ENCODE measurements at regions not wholly inside any gene's neighbourhood (a gene's known extent, or its start where the extent isn't known, plus 50 kb on each side); places are given as distances from the start of the nearest gene placed in this dataset.
"Not testable (repeated sequence)": the region's sequence is repeated elsewhere in the genome, so short reads cannot be mapped to it uniquely, and the experiment has no call there.

- POLR2A ChIA-PET: no interaction called here
- dilution Hi-C loops (cut with MboI; ENCODE audit: extremely low pct_ligation_motif_present, low sequenced_read_pairs): no loop called here
- CTCF ChIA-PET: no interaction called here
Observed at GRCh38 chr9:104313396-104314110, 190.5 kb upstream of the OR13F1 start.

GRCh38 chr9:104316201-104317009 is 187.7 kb upstream of the OR13F1 start:
- H3K27ac ChIP-seq (ENCODE audit: insufficient read depth, low read depth, low read length); H3K36me3 ChIP-seq (ENCODE audit: control insufficient read depth in 2 of 2, extremely low read depth in 1 of 2, insufficient read depth in 2 of 2, low read length in 2 of 2); H3K9me3 ChIP-seq (replicated peaks; ENCODE audit: control insufficient read depth, insufficient read depth, low read length); H3K27me3 ChIP-seq (ENCODE audit: control insufficient read depth in 2 of 2, insufficient read depth in 2 of 2, low read length in 2 of 2); H4K20me1 ChIP-seq (replicated peaks; ENCODE audit: control insufficient read depth, extremely low read depth, insufficient read depth, low read length); BruUV-seq (replicated peaks); FAIRE-seq; H3K4me1 ChIP-seq (ENCODE audit: control insufficient read depth, extremely low read depth, insufficient read depth, low read length); H3K9me1 ChIP-seq (replicated peaks; ENCODE audit: control insufficient read depth, extremely low read depth, insufficient read depth, low read length); H3K4me2 ChIP-seq (ENCODE audit: insufficient read depth, low read length); CTCF ChIA-PET; dilution Hi-C loops (cut with MboI; ENCODE audit: extremely low pct_ligation_motif_present, low sequenced_read_pairs); H2AFZ ChIP-seq (ENCODE audit: low read depth, low read length); H3K4me3 ChIP-seq (replicated peaks in 1 of 3; ENCODE audit: insufficient read depth in 1 of 3, low read depth in 1 of 3, low read length in 3 of 3); POLR2A ChIA-PET; DNase-seq (ENCODE audit: low read depth, low spot score); H3K9ac ChIP-seq (replicated peaks; ENCODE audit: extremely low read depth, insufficient read depth, low read length); H3K79me2 ChIP-seq (ENCODE audit: control insufficient read depth, insufficient read depth, low read length); intact Hi-C loops (cut with micrococcal nuclease): not testable (repeated sequence)

More at GRCh38 chr9:104313396-104314110, 190.5 kb upstream of the OR13F1 start:
- Histone ChIP-seq H3K9ac (replicated peaks; ENCODE audit: extremely low read depth, insufficient read depth, low read length) (no peak overlapping the region), H3K4me2 (ENCODE audit: insufficient read depth, low read length) (no peak overlapping the region), H3K9me3 (replicated peaks; ENCODE audit: control insufficient read depth, insufficient read depth, low read length) (no peaks in the 10 kb centered on the region), H3K27me3 (ENCODE audit: control insufficient read depth in 2 of 2, insufficient read depth in 2 of 2, low read length in 2 of 2) (no peaks in the 10 kb centered on the region), H3K4me3 (replicated peaks in 1 of 3; ENCODE audit: insufficient read depth in 1 of 3, low read depth in 1 of 3, low read length in 3 of 3) (no peak overlapping the region), H3K4me1 (ENCODE audit: control insufficient read depth, extremely low read depth, insufficient read depth, low read length) (no peaks in the 10 kb centered on the region), H3K27ac (ENCODE audit: insufficient read depth, low read depth, low read length) (no peak overlapping the region), H3K79me2 (ENCODE audit: control insufficient read depth, insufficient read depth, low read length) (no peaks in the 10 kb centered on the region), H4K20me1 (replicated peaks; ENCODE audit: control insufficient read depth, extremely low read depth, insufficient read depth, low read length) (no peaks in the 10 kb centered on the region), H3K9me1 (replicated peaks; ENCODE audit: control insufficient read depth, extremely low read depth, insufficient read depth, low read length) (peaks cover 3% of the 10 kb centered on the region), H2AFZ (ENCODE audit: low read depth, low read length) (no peak overlapping the region), H3K36me3 (ENCODE audit: control insufficient read depth in 2 of 2, extremely low read depth in 1 of 2, insufficient read depth in 2 of 2, low read length in 2 of 2) (no peaks in the 10 kb centered on the region)
- FAIRE-seq: no peak
- no TSS peak for BruUV-seq (replicated peaks)
- DNase-seq (ENCODE audit: low read depth, low spot score): no peak
- intact Hi-C loops (cut with micrococcal nuclease): no loop called here
- TF ChIP-seq MAX (IDR thresholded peaks at IDR 0.05; ENCODE audit: insufficient read depth, insufficient read length): no peak
- TF ChIP-seq FOS (IDR thresholded peaks at IDR 0.05; ENCODE audit: borderline replicate concordance, insufficient read depth, low read length): no peak
- no peak for TF ChIP-seq POLR2AphosphoS5 (IDR thresholded peaks at IDR 0.05; ENCODE audit: insufficient read depth, low read depth, low read length)
- TF ChIP-seq EZH2 (IDR thresholded peaks at IDR 0.05; ENCODE audit: borderline replicate concordance, low read depth, low read length, severe bottlenecking): no peak
- no peak for TF ChIP-seq MYC (IDR thresholded peaks at IDR 0.05; ENCODE audit: low read depth, low read length)
- no peak for TF ChIP-seq POLR2A (IDR thresholded peaks at IDR 0.05; ENCODE audit: low read depth, low read length)
- no peak for TF ChIP-seq CTCF (IDR thresholded peaks at IDR 0.05; ENCODE audit: extremely low read depth in 1 of 2, insufficient read depth in 1 of 2, low read depth in 1 of 2, low read length in 2 of 2)
- no peak for TF ChIP-seq GATA2 (IDR thresholded peaks at IDR 0.05; ENCODE audit: insufficient read depth, insufficient read length, low read depth, low read length)
- no peak for TF ChIP-seq JUN (IDR thresholded peaks at IDR 0.05; ENCODE audit: borderline replicate concordance, insufficient read depth, insufficient read length, low read depth)

Measured in endothelial cell of umbilical vein (primary cell).